Nephron progenitor cell (in vitro differentiated cells): ENCODE measurements at regions not wholly inside any gene's neighbourhood (a gene's known extent, or its start where the extent isn't known, plus 50 kb on each side); places are given as distances from the start of the nearest gene placed in this dataset.

Experiments
- DNase-seq: peaks from one replicate; pipeline ENCODE4 v3.0.0; 2021
- H3K27ac Mint-ChIP-seq: 2 replicates; pipeline ENCODE4 v1.8.0; 2021; ENCODE audit warnings: mild to moderate bottlenecking, moderate library complexity, mixed read lengths
- H3K27me3 Mint-ChIP-seq: 2 replicates; pipeline ENCODE4 v1.8.0; 2021; ENCODE audit warnings: mild to moderate bottlenecking, low read depth, mixed read lengths; ENCODE audit not compliant: poor library complexity
- H3K36me3 Mint-ChIP-seq: 2 replicates; pipeline ENCODE4 v1.8.0; 2021; ENCODE audit warnings: low read depth, mixed read lengths
- H3K4me1 Mint-ChIP-seq: 2 replicates; pipeline ENCODE4 v1.8.0; 2021; ENCODE audit warnings: mixed read lengths
- H3K4me3 Mint-ChIP-seq: 2 replicates; pipeline ENCODE4 v1.8.0; 2021; ENCODE audit warnings: mild to moderate bottlenecking, moderate library complexity, mixed read lengths
- H3K9me3 Mint-ChIP-seq: 2 replicates; pipeline ENCODE4 v1.8.0; 2021; ENCODE audit warnings: mild to moderate bottlenecking, moderate library complexity, mixed read lengths
- TF ChIP-seq, protein P1 (sequence below): fragments of 200-600 bp; sonication (generic); IDR thresholded peaks from 2 replicates; pipeline ENCODE4 v1.5.0; 2021; ENCODE audit warnings: antibody characterized with exemption

DNA sequence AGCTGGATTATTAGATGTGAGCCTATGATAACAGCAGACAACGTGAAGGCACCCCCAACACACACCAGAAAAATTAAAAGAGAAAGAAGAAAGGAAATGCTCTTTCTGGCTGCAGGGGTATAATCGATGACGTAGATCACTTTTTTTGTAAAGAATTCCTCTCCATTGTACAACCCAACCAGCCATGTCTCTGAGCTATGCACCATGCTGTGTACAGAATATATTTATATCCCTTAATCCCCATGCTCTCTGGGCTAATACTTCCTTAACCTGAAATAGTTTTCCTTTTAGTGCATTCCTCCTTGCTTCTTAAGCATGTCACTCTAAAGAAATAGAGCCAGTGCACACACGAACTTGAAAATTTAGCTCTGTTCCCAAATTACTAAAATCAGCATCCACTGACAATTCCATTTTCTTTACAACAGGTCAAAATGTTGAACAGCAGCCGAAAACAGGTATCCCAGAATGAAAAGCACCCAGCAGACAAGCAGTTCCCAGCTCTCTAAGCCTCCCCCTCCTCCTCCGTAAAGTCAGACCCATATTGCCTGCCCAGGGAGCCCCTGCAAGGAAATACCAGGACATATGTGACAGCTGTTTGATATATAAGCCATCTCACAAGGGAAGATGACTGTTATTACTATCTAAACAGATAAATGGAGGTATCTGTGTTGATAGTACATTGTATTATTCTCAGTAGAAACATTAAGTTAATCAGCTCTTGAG, 247.4 kb upstream of the RAB6C start:
- H3K4me3 Mint-ChIP-seq, result no peak overlapping the region
- no peak overlapping the region for H3K27ac Mint-ChIP-seq
- no peaks in the 10 kb centered on the region for H3K9me3 Mint-ChIP-seq
- peaks cover 16% of the 10 kb centered on the region for H3K4me1 Mint-ChIP-seq
- TF ChIP-seq, protein P1, sequence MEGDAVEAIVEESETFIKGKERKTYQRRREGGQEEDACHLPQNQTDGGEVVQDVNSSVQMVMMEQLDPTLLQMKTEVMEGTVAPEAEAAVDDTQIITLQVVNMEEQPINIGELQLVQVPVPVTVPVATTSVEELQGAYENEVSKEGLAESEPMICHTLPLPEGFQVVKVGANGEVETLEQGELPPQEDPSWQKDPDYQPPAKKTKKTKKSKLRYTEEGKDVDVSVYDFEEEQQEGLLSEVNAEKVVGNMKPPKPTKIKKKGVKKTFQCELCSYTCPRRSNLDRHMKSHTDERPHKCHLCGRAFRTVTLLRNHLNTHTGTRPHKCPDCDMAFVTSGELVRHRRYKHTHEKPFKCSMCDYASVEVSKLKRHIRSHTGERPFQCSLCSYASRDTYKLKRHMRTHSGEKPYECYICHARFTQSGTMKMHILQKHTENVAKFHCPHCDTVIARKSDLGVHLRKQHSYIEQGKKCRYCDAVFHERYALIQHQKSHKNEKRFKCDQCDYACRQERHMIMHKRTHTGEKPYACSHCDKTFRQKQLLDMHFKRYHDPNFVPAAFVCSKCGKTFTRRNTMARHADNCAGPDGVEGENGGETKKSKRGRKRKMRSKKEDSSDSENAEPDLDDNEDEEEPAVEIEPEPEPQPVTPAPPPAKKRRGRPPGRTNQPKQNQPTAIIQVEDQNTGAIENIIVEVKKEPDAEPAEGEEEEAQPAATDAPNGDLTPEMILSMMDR, result no peak
- peaks cover 5% of the 10 kb centered on the region for H3K27me3 Mint-ChIP-seq
- H3K36me3 Mint-ChIP-seq, result no peaks in the 10 kb centered on the region
- DNase-seq, result no peak

DNA sequence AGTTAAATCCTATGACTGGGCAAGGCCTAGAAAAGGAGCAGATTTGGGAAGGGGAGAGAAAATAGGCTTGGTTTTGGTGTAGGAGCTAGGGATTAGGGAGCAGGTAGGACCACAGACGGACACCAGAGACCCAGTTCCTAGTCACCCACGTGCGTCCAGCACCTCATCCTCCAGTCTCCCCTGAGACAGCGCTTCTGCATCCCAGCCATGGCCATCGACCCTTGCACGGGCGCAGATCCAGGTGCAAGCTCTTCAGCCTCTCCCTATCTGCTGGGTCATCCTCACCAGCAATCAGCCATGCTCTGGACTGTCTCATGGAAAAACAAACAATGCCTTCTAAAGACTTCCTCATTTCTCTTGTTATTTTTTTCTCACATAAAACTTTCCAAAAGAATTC, 246.8 kb upstream of the RAB6C start:
- TF ChIP-seq, protein P1, result no peak
- peaks cover 2% of the 10 kb centered on the region for H3K27me3 Mint-ChIP-seq

DNA sequence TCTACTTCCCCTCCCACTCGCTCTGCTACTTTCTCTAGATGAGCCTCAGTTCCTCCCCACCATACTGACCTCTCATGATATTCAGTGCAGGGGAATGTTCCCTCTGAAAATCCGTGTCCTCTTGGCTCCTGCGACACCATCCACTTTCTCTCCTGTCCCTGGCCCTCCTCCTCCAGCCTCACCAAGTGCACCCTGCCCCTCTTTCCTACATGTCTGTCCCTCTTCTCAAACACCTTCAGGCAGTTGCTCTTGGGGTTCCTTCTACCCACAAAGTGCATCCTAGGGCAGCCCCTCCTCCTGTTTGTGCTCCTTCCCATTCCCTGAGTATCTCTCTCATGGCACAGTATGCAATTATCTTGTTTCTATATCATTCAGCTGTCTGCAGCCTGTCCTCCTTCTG, 246.4 kb upstream of the RAB6C start:
- Mint-ChIP-seq H3K4me1 (peaks cover 16% of the 10 kb centered on the region), H3K27me3 (peaks cover 2% of the 10 kb centered on the region), H3K36me3 (no peaks in the 10 kb centered on the region), H3K9me3 (no peaks in the 10 kb centered on the region), H3K27ac (no peak overlapping the region), H3K4me3 (no peak overlapping the region)
- TF ChIP-seq, protein P1, result no peak
- no peak for DNase-seq

More for the DNA sequence above, 246.8 kb upstream of the RAB6C start:
- H3K27ac Mint-ChIP-seq, result no peak overlapping the region
- no peak for DNase-seq
- H3K9me3 Mint-ChIP-seq, result no peaks in the 10 kb centered on the region
- H3K4me1 Mint-ChIP-seq, result peaks cover 16% of the 10 kb centered on the region
- H3K36me3 Mint-ChIP-seq, result no peaks in the 10 kb centered on the region
- H3K4me3 Mint-ChIP-seq, result no peak overlapping the region

DNA sequence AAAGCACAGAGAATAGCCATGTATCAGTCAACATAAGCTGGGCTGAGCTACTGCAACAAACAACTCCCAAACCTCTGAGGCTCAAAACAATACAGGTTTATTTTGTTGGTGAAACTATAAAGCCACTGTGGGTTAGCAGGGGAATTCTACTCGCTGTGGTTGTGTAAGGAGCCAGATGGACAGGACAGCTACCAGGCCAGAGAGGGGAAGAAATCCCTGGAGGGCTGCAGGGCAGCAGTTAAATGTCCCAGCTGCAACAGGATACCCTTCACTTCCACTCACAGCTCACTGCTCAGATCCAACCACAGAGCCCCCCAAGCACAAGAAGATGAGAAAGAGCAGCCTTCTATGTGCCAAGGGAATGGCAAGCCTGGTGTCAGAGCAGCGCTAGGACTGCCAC, 245.9 kb upstream of the RAB6C start:
- Mint-ChIP-seq H3K9me3 (no peaks in the 10 kb centered on the region), H3K4me1 (peaks cover 16% of the 10 kb centered on the region), H3K27me3 (peaks cover 2% of the 10 kb centered on the region), H3K27ac (no peak overlapping the region), H3K4me3 (no peak overlapping the region), H3K36me3 (no peaks in the 10 kb centered on the region)
- TF ChIP-seq, protein P1, result no peak
- DNase-seq, result no peak

DNA sequence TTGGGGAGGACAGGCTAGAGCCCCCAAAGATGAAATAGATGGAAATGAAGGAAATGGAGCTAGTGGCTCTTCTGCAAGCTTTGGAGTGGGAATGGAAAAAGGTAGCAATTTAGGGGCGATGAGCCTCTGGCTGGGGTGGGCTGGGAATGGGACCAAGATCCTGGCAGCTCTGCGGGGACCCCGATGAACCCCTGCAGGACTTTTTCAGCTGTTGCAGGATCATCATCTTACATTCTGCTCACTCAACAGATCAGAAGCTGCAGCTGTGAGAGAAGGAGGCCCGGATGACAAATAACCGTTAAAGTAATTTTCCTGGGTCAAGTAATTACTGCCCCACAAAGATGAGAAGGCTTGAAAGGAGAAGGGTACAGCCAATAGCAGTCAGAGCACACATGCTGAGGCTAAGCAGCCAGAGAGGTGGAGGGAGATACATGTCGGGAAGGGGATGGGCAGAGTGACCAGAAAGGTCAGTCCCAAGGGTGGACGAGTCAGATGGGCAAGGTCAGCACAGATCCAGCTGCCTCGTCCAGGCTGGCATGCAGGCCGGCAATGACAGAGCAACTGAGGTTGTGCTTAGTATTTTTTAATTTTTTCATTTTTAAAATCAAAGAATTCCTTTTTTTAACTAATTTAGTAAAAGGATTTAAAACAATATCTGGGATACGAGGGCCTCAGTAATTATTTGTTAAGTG, 245.0 kb upstream of the RAB6C start:
- Mint-ChIP-seq H3K9me3 (no peaks in the 10 kb centered on the region), H3K27ac (no peak overlapping the region), H3K4me1 (peaks cover 16% of the 10 kb centered on the region), H3K4me3 (no peak overlapping the region), H3K36me3 (no peaks in the 10 kb centered on the region), H3K27me3 (peaks cover 2% of the 10 kb centered on the region)
- DNase-seq, result no peak
- TF ChIP-seq, protein P1, result no peak
